ENCODE measurements at regions not wholly inside any gene's neighbourhood (a gene's known extent, or its start where the extent isn't known, plus 50 kb on each side); places are given as distances from the start of the nearest gene placed in this dataset.

DNA sequence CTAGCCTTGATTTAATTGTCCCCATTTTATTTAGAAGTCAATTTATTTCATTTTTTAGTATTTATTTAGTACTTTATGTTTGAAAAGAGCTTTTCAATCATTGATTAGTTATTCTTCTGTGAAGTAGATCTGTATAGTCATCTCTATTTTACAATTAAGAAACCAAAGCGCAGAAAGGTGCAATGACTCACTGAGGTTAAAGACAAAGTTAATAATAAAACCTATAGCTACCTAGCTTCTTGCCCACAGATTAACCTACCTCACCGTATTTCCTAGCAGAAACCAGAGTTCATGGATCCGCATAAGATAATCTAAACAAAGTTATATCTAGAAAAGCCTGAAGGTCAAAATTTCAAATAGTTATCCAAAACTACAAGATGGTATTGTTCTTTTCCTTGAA is 176.4 kb downstream of the GRIN2B start:
- POLR2A ChIA-PET: no interaction called here
- Histone ChIP-seq H3K9ac (ENCODE audit: control insufficient read depth, insufficient read depth, low read length) (no peak overlapping the region), H3K4me1 (ENCODE audit: control insufficient read depth, insufficient read depth, low read length) (no peaks in the 10 kb centered on the region), H3K9me3 (replicated peaks; ENCODE audit: control insufficient read depth, insufficient read depth, low read length) (no peaks in the 10 kb centered on the region), H3K36me3 (ENCODE audit: control insufficient read depth in 2 of 2, insufficient read depth in 2 of 2, low read length in 1 of 2) (no peaks in the 10 kb centered on the region), H3K27me3 (replicated peaks in 1 of 2; ENCODE audit: control insufficient read depth in 2 of 2, insufficient read depth in 2 of 2, low read length in 1 of 2) (no peaks in the 10 kb centered on the region; a peak in 1 of 4 replicates), H3K27ac (ENCODE audit: control insufficient read depth, insufficient read depth) (no peak overlapping the region), H3K79me2 (ENCODE audit: control insufficient read depth, insufficient read depth, low read length) (no peaks in the 10 kb centered on the region), H3K4me3 (no peak overlapping the region), H3K4me2 (ENCODE audit: control insufficient read depth, insufficient read depth) (no peak overlapping the region), H4K20me1 (ENCODE audit: control insufficient read depth, insufficient read depth) (no peaks in the 10 kb centered on the region), H2AFZ (ENCODE audit: control insufficient read depth, low read depth, low read length) (no peak overlapping the region)
- ATAC-seq (peak; percentile 24; the same call in 1 of the 3 replicates), FAIRE-seq (no peak), DNase-seq (ENCODE audit: low read depth, low spot score) (no peak)
- intact Hi-C loops (cut with micrococcal nuclease; ENCODE audit: unreplicated experiment) (no loop called here), in situ Hi-C loops (cut with MboI) (no loop called here)
- CTCF ChIA-PET: no interaction called here
- RAD21 ChIA-PET (ENCODE audit: unreplicated experiment): no interaction called here
- SMC1A ChIA-PET (ENCODE audit: uncharacterized antibody, unreplicated experiment): interaction anchor here (0.8 kb wide), 1 partner anchor 363 kb away, joined by 3 read pairs; no protein-coding TSS in a partner anchor
- WGBS (ENCODE audit: insufficient coverage, insufficient replicate concordance, low lambda C conversion rate, missing lambda C conversion rate): 42% methylated on average over 3 of the region's 3 CpGs
- no TSS peak for BruUV-seq (replicated peaks)
- no peak for TF ChIP-seq GATAD2B (conservative IDR thresholded peaks at IDR 0.05; ENCODE audit: low read depth)
- TF ChIP-seq ZNF24 (IDR thresholded peaks at IDR 0.05): no peak
- TF ChIP-seq STAT1 (conservative IDR thresholded peaks at IDR 0.05): no peak
- no peak for TF ChIP-seq CHD1 (IDR thresholded peaks at IDR 0.05; ENCODE audit: low read depth, low read length)
- no peak for TF ChIP-seq NR2C2 (IDR thresholded peaks at IDR 0.05; ENCODE audit: borderline replicate concordance, control insufficient read depth, insufficient read length, low read depth)
- no peak for TF ChIP-seq SIX5 (IDR thresholded peaks at IDR 0.05; ENCODE audit: low read depth, low read length, severe bottlenecking)
- TF ChIP-seq FOXK2 (IDR thresholded peaks at IDR 0.05): no peak
- no peak for TF ChIP-seq HDAC2 (IDR thresholded peaks at IDR 0.05)
- TF ChIP-seq KDM1A (IDR thresholded peaks at IDR 0.05; ENCODE audit: borderline replicate concordance): no peak
- no peak for TF ChIP-seq TBL1XR1 (IDR thresholded peaks at IDR 0.05; ENCODE audit: low read depth, low read length)
- TF ChIP-seq, protein P1, sequence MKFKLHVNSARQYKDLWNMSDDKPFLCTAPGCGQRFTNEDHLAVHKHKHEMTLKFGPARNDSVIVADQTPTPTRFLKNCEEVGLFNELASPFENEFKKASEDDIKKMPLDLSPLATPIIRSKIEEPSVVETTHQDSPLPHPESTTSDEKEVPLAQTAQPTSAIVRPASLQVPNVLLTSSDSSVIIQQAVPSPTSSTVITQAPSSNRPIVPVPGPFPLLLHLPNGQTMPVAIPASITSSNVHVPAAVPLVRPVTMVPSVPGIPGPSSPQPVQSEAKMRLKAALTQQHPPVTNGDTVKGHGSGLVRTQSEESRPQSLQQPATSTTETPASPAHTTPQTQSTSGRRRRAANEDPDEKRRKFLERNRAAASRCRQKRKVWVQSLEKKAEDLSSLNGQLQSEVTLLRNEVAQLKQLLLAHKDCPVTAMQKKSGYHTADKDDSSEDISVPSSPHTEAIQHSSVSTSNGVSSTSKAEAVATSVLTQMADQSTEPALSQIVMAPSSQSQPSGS (IDR thresholded peaks at IDR 0.05; ENCODE audit: low read length): no peak
- TF ChIP-seq BCL3 (IDR thresholded peaks at IDR 0.05; ENCODE audit: borderline replicate concordance, insufficient read depth, low read depth, low read length, poor library complexity, severe bottlenecking): no peak
- no peak for TF ChIP-seq STAT3 (IDR thresholded peaks at IDR 0.05; ENCODE audit: low read depth, low read length)

All from GM12878 (cell line).